LNCaP clone FGC (cell line): ENCODE measurements at regions not wholly inside any gene's neighbourhood (a gene's known extent, or its start where the extent isn't known, plus 50 kb on each side); places are given as distances from the start of the nearest gene placed in this dataset.
"Not testable (repeated sequence)": the region's sequence is repeated elsewhere in the genome, so short reads cannot be mapped to it uniquely, and the experiment has no call there.

Experiments used
- DNase-seq: peaks from one replicate; pipeline ENCODE4 v3.0.0-alpha.2; 2011; ENCODE audit warnings: low read depth
- H3K4me3 ChIP-seq: 2 replicates; pipeline ENCODE4 v1.5.1; 2011; ENCODE audit warnings: mild to moderate bottlenecking, low read depth, low read length, control low read depth
- TF ChIP-seq, protein P1 (sequence below): IDR thresholded peaks from 2 replicates; pipeline ENCODE4 v1.5.1; 2012; ENCODE audit warnings: mild to moderate bottlenecking; ENCODE audit not compliant: control insufficient read depth, insufficient read depth; ENCODE audit errors: extremely low read depth

DNA sequence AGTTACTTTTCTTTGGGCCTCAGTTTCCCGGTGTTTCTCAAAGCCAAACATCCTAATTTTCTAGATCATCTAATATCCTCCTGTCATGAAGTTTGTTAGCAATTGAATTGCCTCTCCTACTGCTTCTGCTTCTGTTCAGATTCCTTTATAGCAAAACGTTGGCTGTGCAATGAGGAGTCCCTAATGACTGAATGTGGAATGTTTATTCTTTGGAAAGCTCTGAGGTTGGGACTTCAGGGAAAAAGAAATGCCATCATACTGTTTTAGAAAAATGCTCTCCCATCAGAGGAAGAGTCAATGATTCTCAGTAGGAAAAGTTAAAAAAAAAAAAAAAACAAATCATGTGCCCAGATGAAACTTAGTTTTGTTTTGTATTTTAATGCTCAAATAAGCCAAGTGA is 268.7 kb upstream of the PAPPA start:
- TF ChIP-seq, protein P1, sequence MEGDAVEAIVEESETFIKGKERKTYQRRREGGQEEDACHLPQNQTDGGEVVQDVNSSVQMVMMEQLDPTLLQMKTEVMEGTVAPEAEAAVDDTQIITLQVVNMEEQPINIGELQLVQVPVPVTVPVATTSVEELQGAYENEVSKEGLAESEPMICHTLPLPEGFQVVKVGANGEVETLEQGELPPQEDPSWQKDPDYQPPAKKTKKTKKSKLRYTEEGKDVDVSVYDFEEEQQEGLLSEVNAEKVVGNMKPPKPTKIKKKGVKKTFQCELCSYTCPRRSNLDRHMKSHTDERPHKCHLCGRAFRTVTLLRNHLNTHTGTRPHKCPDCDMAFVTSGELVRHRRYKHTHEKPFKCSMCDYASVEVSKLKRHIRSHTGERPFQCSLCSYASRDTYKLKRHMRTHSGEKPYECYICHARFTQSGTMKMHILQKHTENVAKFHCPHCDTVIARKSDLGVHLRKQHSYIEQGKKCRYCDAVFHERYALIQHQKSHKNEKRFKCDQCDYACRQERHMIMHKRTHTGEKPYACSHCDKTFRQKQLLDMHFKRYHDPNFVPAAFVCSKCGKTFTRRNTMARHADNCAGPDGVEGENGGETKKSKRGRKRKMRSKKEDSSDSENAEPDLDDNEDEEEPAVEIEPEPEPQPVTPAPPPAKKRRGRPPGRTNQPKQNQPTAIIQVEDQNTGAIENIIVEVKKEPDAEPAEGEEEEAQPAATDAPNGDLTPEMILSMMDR: no peak
- no peak overlapping the region for H3K4me3 ChIP-seq
- no peak for DNase-seq

DNA sequence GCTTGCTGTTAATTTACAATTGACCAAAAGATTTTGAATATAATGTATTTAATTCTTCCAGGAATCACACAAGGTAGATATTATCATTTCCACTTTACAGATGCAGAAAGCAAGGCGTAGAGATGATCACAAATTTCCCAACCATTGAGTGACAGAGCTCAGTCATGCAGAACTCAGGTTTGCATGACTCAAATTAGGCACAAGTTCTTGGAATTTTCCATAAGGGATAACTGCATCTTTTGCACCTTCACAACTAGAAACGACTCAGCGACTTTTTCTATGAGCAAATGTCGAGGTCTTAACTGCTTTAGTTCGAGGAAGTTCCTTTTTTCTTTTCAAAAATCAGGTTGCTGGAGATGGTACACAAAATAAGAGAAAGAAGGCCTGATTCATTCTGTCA is 265.5 kb upstream of the PAPPA start:
- no peak overlapping the region for H3K4me3 ChIP-seq
- DNase-seq: no peak
- TF ChIP-seq, protein P1: no peak

DNA sequence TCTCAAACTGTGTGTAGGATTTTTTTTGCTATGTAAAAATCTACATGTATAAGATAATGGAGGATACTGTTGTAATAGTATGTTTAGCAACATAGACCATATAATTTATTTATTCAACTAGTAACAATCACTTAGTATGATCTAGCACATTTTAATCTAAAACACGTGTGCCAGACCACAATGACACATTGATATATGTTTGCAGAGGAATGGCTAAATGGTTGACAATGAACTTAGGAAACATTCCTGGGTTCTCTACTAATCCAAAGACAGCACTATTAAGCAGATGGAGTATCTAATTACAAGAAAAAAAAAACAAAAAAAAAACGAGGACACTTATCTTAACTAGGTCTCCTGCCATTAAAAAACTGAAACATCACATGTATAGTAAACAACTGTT is 261.7 kb upstream of the PAPPA start:
- TF ChIP-seq, protein P1: no peak
- no peak overlapping the region for H3K4me3 ChIP-seq
- no peak for DNase-seq

DNA sequence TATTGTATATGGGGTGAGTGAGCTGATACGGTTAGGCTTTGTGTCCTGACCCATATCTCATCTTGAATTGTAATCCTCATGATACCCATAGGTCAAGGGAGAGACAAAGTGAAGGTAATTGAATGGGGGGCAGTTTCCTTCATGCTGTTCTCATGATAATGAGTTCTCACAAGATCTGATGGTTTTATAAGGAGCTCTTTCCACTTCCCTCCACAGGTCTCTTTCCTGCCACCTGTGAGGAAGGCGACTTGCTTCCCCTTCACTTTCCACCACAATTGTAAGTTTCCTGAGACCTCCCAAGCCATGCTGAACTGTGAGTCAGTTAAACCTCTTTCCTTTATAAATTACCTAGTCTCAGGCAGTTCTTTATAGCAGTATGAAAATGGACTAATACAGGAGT is 255.1 kb upstream of the PAPPA start:
- not testable (repeated sequence) for H3K4me3 ChIP-seq, DNase-seq

DNA sequence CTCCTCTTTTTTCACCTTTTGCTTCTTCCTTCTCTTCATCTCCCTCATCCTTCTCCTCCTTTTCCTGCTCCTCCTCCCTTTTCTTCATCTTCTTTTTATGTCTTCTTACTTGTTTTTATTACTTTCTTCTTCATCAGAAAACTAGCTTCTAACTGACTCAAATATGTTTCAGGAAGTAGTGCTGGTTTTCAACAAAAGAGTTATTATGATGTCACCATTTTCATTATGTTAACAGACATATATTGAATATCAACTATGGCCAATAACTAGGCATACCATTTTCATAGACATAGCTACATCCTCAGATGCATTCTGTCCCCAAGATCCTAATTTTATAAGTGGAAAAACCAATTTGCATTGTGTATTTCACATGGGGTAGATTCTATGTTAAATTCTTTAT is 252.9 kb upstream of the PAPPA start:
- DNase-seq: no peak
- H3K4me3 ChIP-seq: no peak overlapping the region
- TF ChIP-seq, protein P1: no peak

DNA sequence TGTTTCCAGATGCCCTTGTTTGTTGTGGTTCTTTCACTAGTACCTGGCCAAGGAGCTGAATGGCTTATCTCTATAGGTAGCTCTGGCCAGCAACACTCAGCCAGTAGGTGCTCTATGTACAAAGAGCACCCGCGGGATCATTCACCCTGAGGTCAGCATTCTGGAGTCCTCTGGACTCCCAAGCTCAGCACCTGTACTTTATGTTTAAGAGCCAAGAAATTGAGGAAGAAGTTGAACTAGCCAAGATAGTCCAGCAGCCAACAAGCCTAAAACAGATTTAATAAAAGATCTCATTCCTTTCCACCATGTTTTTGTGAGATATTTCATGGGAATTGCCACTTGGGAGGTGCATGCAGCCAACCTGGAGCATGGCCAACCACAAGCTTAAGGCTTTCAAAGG is 242.6 kb upstream of the PAPPA start:
- no peak for DNase-seq
- no peak overlapping the region for H3K4me3 ChIP-seq
- TF ChIP-seq, protein P1: no peak

DNA sequence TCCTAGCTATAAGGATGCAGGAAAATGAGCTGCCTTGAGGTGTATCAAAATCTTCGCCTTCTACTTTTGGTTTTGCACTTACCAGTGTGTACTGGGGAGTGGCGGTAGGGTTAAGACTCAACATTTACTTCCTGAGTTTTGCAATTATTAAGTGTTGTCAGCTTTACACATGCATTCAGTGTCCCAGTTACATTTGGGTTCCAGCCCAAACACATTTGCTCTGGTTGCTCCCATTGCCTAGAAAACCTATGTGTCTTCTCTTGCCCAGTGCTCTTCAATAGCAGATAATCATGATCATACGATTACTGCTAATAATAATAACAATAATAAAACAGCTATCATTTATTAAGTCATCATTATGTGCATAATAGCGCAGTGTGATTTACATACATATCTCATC is 241.5 kb upstream of the PAPPA start:
- no peak overlapping the region for H3K4me3 ChIP-seq
- DNase-seq: no peak
- TF ChIP-seq, protein P1: no peak

DNA sequence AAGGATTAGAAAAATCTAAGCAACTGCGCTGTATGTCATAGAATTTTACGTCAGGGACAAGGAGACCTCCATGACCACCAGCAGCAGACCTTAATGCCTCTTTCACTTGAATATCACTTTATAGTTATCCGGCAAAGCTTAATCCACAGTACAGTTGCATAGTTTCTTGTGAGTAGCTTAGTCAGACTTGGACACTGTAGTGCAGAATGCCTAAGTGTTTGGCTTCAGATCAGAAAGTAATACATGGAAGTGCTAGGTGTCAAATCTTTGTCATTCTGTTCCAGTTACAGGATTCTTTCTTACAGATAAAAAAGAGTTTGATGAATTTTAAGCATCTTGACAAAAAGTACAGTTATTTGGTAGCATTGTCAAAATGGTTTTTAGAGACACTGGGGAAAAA is 239.9 kb upstream of the PAPPA start:
- DNase-seq: no peak
- H3K4me3 ChIP-seq: no peak overlapping the region
- TF ChIP-seq, protein P1: no peak
